HepG2 (cell line): ENCODE measurements at regions not wholly inside any gene's neighbourhood (a gene's known extent, or its start where the extent isn't known, plus 50 kb on each side); places are given as distances from the start of the nearest gene placed in this dataset.

Experiments
- ATF7-NPFF ChIP-seq: sonication (generic); formaldehyde crosslinking; IDR thresholded peaks from 2 replicates; pipeline ENCODE4 v1.8.1; 2023; ENCODE audit warnings: mild to moderate bottlenecking, low read depth, missing genetic modification reagents, moderate library complexity
- E2F1 ChIP-seq: sonication (generic); formaldehyde crosslinking; IDR thresholded peaks from 2 replicates; pipeline ENCODE4 v1.5.0; 2020; ENCODE audit warnings: missing genetic modification reagents
- HMGXB3 ChIP-seq: sonication (generic); formaldehyde crosslinking; IDR thresholded peaks from 2 replicates; pipeline ENCODE4 v1.4.0; 2020; ENCODE audit warnings: missing genetic modification reagents, borderline replicate concordance
- KAT8 ChIP-seq: IDR thresholded peaks from 2 replicates; pipeline ENCODE4 v1.6.1; 2016; ENCODE audit warnings: missing genetic modification reagents, missing compliant biosample characterization
- NFIC ChIP-seq: IDR thresholded peaks from 2 replicates; pipeline ENCODE4 v1.6.1; 2012; ENCODE audit warnings: mild to moderate bottlenecking, low read length, inconsistent platforms
- PITX1 ChIP-seq: sonication (generic); formaldehyde crosslinking; IDR thresholded peaks from 2 replicates; pipeline ENCODE4 v1.5.1; 2020; ENCODE audit warnings: mild to moderate bottlenecking, missing genetic modification reagents
- SETDB1 ChIP-seq: sonication (generic); formaldehyde crosslinking; IDR thresholded peaks from 2 replicates; pipeline ENCODE4 v1.5.1; 2020; ENCODE audit warnings: missing genetic modification reagents, mild to moderate bottlenecking, borderline replicate concordance
- SRSF4 ChIP-seq: fragments of 200-400 bp; formaldehyde crosslinking; IDR thresholded peaks from one replicate; pipeline ENCODE4 v1.6.1; 2018; ENCODE audit warnings: mild to moderate bottlenecking, low read depth, low read length, moderate library complexity; ENCODE audit not compliant: poor library complexity, severe bottlenecking
- ZFP36L1 ChIP-seq: sonication (generic); formaldehyde crosslinking; IDR thresholded peaks from 2 replicates; pipeline ENCODE4 v1.8.0; 2022; ENCODE audit warnings: mild to moderate bottlenecking, missing genetic modification reagents, moderate library complexity
- ZMAT3 ChIP-seq: sonication (generic); formaldehyde crosslinking; conservative IDR thresholded peaks from 2 replicates; pipeline ENCODE4 v1.7.0; 2021; ENCODE audit warnings: missing genetic modification reagents
- ZNF142 ChIP-seq: sonication (generic); formaldehyde crosslinking; IDR thresholded peaks from 2 replicates; pipeline ENCODE4 v1.4.0; 2020; ENCODE audit warnings: missing genetic modification reagents
- ZNF280D ChIP-seq: sonication (generic); formaldehyde crosslinking; IDR thresholded peaks from 2 replicates; pipeline ENCODE4 v1.5.1; 2020; ENCODE audit warnings: mild to moderate bottlenecking, missing genetic modification reagents
- ZNF674 ChIP-seq: sonication (generic); formaldehyde crosslinking; IDR thresholded peaks from 2 replicates; pipeline ENCODE4 v1.5.0; 2020; ENCODE audit warnings: low read depth, mild to moderate bottlenecking, missing genetic modification reagents
- ZNF766 ChIP-seq: sonication (generic); formaldehyde crosslinking; IDR thresholded peaks from 2 replicates; pipeline ENCODE4 v1.5.0; 2020; ENCODE audit warnings: missing genetic modification reagents, borderline replicate concordance

DNA sequence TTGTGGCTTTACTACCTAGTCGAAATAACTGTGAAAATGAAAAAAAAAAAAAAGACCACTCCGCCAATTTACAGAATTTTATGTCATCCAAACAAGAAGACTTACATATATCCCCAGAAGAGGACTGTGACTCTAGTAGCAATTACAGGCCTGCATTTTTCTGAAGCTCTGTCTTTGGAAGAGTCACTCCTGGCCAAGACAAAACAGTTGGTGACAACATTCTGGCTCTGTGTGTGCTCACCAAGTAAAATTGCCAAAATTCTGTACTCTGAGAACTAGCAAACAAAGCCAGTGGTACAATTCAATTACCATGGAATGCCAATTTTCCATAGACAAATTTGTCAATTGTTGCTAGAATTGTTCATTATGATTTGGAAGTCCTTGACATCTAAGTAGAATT lies 311.1 kb downstream of the PDGFC start (continued):
- TF ChIP-seq ZNF142 (CRISPR knock-in tag) (no peak), HMGXB3 (CRISPR knock-in tag) (no peak), ATF7-NPFF (CRISPR knock-in tag) (no peak), ZMAT3 (CRISPR knock-in tag) (no peak), ZFP36L1 (no peak), SRSF4 (no peak), E2F1 (CRISPR knock-in tag) (no peak), ZNF766 (no peak), ZNF280D (CRISPR knock-in tag) (no peak), NFIC (no peak), ZNF674 (no peak), SETDB1 (no peak), KAT8 (CRISPR knock-in tag) (no peak), PITX1 (no peak)
